ENCODE measurements at regions not wholly inside any gene's neighbourhood (a gene's known extent, or its start where the extent isn't known, plus 50 kb on each side); places are given as distances from the start of the nearest gene placed in this dataset.

GRCh38 chr7:109111086-109111485, 541.4 kb downstream of the DNAJB9 start:
- FAIRE-seq: no peak
- TF ChIP-seq TAF1 (IDR thresholded peaks at IDR 0.05; ENCODE audit: low read depth, low read length) (no peak), POLR2AphosphoS5 (IDR thresholded peaks at IDR 0.05; ENCODE audit: low read depth, low read length) (no peak), PAX5 (IDR thresholded peaks at IDR 0.05; ENCODE audit: insufficient read depth, low read length, severe bottlenecking) (no peak), POU2F2 (IDR thresholded peaks at IDR 0.05; ENCODE audit: low read depth, low read length) (no peak), POLR2A (IDR thresholded peaks at IDR 0.05; ENCODE audit: low read depth, low read length) (no peak), SPI1 (IDR thresholded peaks at IDR 0.05; ENCODE audit: low read depth, low read length) (no peak)
- no peak for DNase-seq (ENCODE audit: insufficient read length, low spot score)

- DNase-seq (ENCODE audit: insufficient read length, low spot score): no peak
- TF ChIP-seq POLR2AphosphoS5 (IDR thresholded peaks at IDR 0.05; ENCODE audit: low read depth, low read length) (no peak), POLR2A (IDR thresholded peaks at IDR 0.05; ENCODE audit: low read depth, low read length) (no peak), SPI1 (IDR thresholded peaks at IDR 0.05; ENCODE audit: low read depth, low read length) (no peak), POU2F2 (IDR thresholded peaks at IDR 0.05; ENCODE audit: low read depth, low read length) (no peak), TAF1 (IDR thresholded peaks at IDR 0.05; ENCODE audit: low read depth, low read length) (no peak), PAX5 (IDR thresholded peaks at IDR 0.05; ENCODE audit: insufficient read depth, low read length, severe bottlenecking) (no peak)
- FAIRE-seq: no peak
Observed at GRCh38 chr7:109121599-109122300, 552.1 kb downstream of the DNAJB9 start.

GRCh38 chr7:109125001-109125400, 555.3 kb downstream of the DNAJB9 start:
- TF ChIP-seq POU2F2 (IDR thresholded peaks at IDR 0.05; ENCODE audit: low read depth, low read length) (no peak), TAF1 (IDR thresholded peaks at IDR 0.05; ENCODE audit: low read depth, low read length) (no peak), POLR2AphosphoS5 (IDR thresholded peaks at IDR 0.05; ENCODE audit: low read depth, low read length) (no peak), SPI1 (IDR thresholded peaks at IDR 0.05; ENCODE audit: low read depth, low read length) (no peak)
- no peak for DNase-seq (ENCODE audit: insufficient read length, low spot score)
- no peak for FAIRE-seq

- TF ChIP-seq SPI1 (IDR thresholded peaks at IDR 0.05; ENCODE audit: low read depth, low read length) (no peak), POLR2A (IDR thresholded peaks at IDR 0.05; ENCODE audit: low read depth, low read length) (no peak), TAF1 (IDR thresholded peaks at IDR 0.05; ENCODE audit: low read depth, low read length) (no peak), PAX5 (IDR thresholded peaks at IDR 0.05; ENCODE audit: insufficient read depth, low read length, severe bottlenecking) (no peak), POU2F2 (IDR thresholded peaks at IDR 0.05; ENCODE audit: low read depth, low read length) (no peak), POLR2AphosphoS5 (IDR thresholded peaks at IDR 0.05; ENCODE audit: low read depth, low read length) (no peak)
- FAIRE-seq (no peak), DNase-seq (ENCODE audit: insufficient read length, low spot score) (no peak)
Observed at GRCh38 chr7:109126404-109127050, 556.9 kb downstream of the DNAJB9 start.

GRCh38 chr7:109127145-109127544, 557.5 kb downstream of the DNAJB9 start:
- no peak for DNase-seq (ENCODE audit: insufficient read length, low spot score)
- FAIRE-seq: no peak

GRCh38 chr7:109131141-109131540, 561.5 kb downstream of the DNAJB9 start:
- no peak for FAIRE-seq
- no peak for TF ChIP-seq SPI1 (IDR thresholded peaks at IDR 0.05; ENCODE audit: low read depth, low read length)
- no peak for TF ChIP-seq POLR2AphosphoS5 (IDR thresholded peaks at IDR 0.05; ENCODE audit: low read depth, low read length)
- TF ChIP-seq PAX5 (IDR thresholded peaks at IDR 0.05; ENCODE audit: insufficient read depth, low read length, severe bottlenecking): no peak
- no peak for TF ChIP-seq TAF1 (IDR thresholded peaks at IDR 0.05; ENCODE audit: low read depth, low read length)
- TF ChIP-seq POU2F2 (IDR thresholded peaks at IDR 0.05; ENCODE audit: low read depth, low read length): no peak
- no peak for TF ChIP-seq POLR2A (IDR thresholded peaks at IDR 0.05; ENCODE audit: low read depth, low read length)
- no peak for DNase-seq (ENCODE audit: insufficient read length, low spot score)

More at GRCh38 chr7:109127145-109127544, 557.5 kb downstream of the DNAJB9 start:
- no peak for TF ChIP-seq POU2F2 (IDR thresholded peaks at IDR 0.05; ENCODE audit: low read depth, low read length)
- TF ChIP-seq TAF1 (IDR thresholded peaks at IDR 0.05; ENCODE audit: low read depth, low read length): no peak
- no peak for TF ChIP-seq SPI1 (IDR thresholded peaks at IDR 0.05; ENCODE audit: low read depth, low read length)
- TF ChIP-seq PAX5 (IDR thresholded peaks at IDR 0.05; ENCODE audit: insufficient read depth, low read length, severe bottlenecking): no peak
- TF ChIP-seq POLR2A (IDR thresholded peaks at IDR 0.05; ENCODE audit: low read depth, low read length): no peak
- TF ChIP-seq POLR2AphosphoS5 (IDR thresholded peaks at IDR 0.05; ENCODE audit: low read depth, low read length): no peak

- no peak for TF ChIP-seq TAF1 (IDR thresholded peaks at IDR 0.05; ENCODE audit: low read depth, low read length)
- no peak for TF ChIP-seq PAX5 (IDR thresholded peaks at IDR 0.05; ENCODE audit: insufficient read depth, low read length, severe bottlenecking)
- no peak for TF ChIP-seq POLR2AphosphoS5 (IDR thresholded peaks at IDR 0.05; ENCODE audit: low read depth, low read length)
- no peak for TF ChIP-seq SPI1 (IDR thresholded peaks at IDR 0.05; ENCODE audit: low read depth, low read length)
- TF ChIP-seq POLR2A (IDR thresholded peaks at IDR 0.05; ENCODE audit: low read depth, low read length): no peak
- no peak for TF ChIP-seq POU2F2 (IDR thresholded peaks at IDR 0.05; ENCODE audit: low read depth, low read length)
- FAIRE-seq (no peak), DNase-seq (ENCODE audit: insufficient read length, low spot score) (no peak)
Observed at GRCh38 chr7:109136893-109137292, 567.2 kb downstream of the DNAJB9 start.

GRCh38 chr7:109154748-109155147, 585.1 kb downstream of the DNAJB9 start:
- DNase-seq (ENCODE audit: insufficient read length, low spot score): no peak
- FAIRE-seq: no peak
- no peak for TF ChIP-seq POLR2AphosphoS5 (IDR thresholded peaks at IDR 0.05; ENCODE audit: low read depth, low read length)

GRCh38 chr7:109158246-109158645, 588.6 kb downstream of the DNAJB9 start:
- FAIRE-seq (no peak), DNase-seq (ENCODE audit: insufficient read length, low spot score) (no peak)
- TF ChIP-seq PAX5 (IDR thresholded peaks at IDR 0.05; ENCODE audit: insufficient read depth, low read length, severe bottlenecking): no peak
- no peak for TF ChIP-seq POLR2A (IDR thresholded peaks at IDR 0.05; ENCODE audit: low read depth, low read length)
- TF ChIP-seq SPI1 (IDR thresholded peaks at IDR 0.05; ENCODE audit: low read depth, low read length): no peak
- TF ChIP-seq POU2F2 (IDR thresholded peaks at IDR 0.05; ENCODE audit: low read depth, low read length): no peak
- no peak for TF ChIP-seq TAF1 (IDR thresholded peaks at IDR 0.05; ENCODE audit: low read depth, low read length)
- no peak for TF ChIP-seq POLR2AphosphoS5 (IDR thresholded peaks at IDR 0.05; ENCODE audit: low read depth, low read length)

Measured in GM12891 (cell line).